GM18511 (cell line): ENCODE measurements at regions not wholly inside any gene's neighbourhood (a gene's known extent, or its start where the extent isn't known, plus 50 kb on each side); places are given as distances from the start of the nearest gene placed in this dataset.
A peak's percentile ranks its signal among the peaks of the same experiment; 100 is the strongest.
"Not testable (repeated sequence)": the region's sequence is repeated elsewhere in the genome, so short reads cannot be mapped to it uniquely, and the experiment has no call there.

Experiments
- ATAC-seq: cut with Tn5 transposase; IDR thresholded peaks from one replicate; pipeline ENCODE4 v1.9.1; 2021; ENCODE audit warnings: mild to moderate bottlenecking, moderate library complexity; ENCODE audit not compliant: unreplicated experiment

- ATAC-seq: no peak
These were observed 52.7 kb upstream of the LARP1 start for GRCh38 chr5:154702477-154702876.

DNA sequence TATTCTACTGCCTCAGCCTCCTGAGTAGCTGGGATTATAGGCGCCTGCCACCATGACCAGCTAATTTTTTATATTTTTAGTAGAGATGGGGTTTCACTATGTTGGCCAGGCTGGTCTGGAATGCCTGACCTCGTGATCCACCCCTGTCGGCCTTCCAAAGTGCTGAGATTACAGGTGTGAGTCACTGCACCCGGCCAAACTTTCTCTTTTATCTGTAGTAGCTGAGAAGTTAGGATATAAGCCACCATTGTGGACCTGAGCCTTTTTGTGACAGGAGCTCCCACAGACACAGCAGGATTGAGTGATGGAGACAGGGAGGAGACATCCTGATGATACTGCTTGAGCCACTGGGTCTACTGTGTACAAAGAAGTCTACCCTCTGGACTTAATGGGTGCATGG lies 53.5 kb upstream of the LARP1 start:
- ATAC-seq: not testable (repeated sequence)

DNA sequence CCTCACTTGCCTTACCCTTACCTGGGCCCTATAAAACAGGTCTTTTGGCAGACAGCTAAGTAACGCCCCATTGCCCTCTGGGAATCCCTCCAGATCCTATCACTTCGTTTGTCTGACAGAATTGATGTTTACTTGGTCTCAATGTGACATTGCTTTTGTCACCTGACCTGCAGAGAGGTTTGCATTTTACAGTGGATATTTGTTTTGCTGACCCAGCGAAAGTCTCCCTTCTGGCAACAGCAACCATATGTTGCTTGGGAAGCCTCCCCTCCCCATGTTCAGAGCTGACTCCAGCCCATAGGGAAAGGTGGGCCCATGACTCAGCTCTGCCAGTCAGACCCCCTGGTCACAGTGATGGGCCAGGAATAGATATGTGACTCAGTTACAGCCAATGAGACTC lies 54.0 kb upstream of the LARP1 start:
- no peak for ATAC-seq

GRCh38 chr5:154700289-154700928 lies 54.8 kb upstream of the LARP1 start:
- ATAC-seq: not testable (repeated sequence)

GRCh38 chr5:154698763-154699162 lies 56.4 kb upstream of the LARP1 start:
- no peak for ATAC-seq

GRCh38 chr5:154697371-154697770 lies 57.8 kb upstream of the LARP1 start:
- ATAC-seq: no peak

DNA sequence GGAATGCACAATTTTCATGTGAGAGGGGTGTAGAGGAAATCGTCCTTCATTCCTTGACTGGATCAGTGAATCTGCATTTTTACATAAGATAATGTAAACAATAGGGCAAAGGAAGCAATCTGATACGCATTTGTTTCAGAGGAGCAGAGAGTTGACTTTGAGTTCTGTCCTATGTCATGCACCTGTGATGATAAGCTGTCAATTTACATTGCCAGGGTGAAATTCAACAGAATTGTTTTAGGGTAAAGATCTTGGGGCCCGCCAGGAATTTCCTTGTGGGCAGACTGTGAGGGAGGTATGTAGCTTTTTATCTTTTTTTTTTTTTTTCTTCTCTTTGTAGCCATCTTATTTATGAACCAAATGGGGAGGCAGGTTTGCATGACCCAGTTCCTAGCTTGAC lies 58.3 kb upstream of the LARP1 start:
- no peak for ATAC-seq

DNA sequence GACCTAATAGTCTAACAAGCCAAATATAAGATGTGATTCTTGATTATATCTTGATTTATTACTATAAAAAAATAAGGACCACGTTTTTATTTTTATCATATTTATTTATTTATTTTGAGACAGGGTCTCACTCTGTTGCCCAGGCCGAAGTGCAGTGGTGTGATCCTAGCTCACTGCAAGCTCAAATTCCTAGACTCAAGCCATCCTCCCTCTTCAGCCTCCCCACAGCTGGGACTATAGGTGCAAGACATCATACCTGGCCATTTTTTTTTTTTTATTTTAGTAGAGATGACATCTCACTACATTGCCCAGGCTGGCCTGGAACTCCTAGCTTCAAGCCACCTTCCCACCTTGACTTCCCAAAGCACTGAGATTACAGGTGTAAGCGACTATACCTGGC lies 61.0 kb upstream of the LARP1 start:
- no peak for ATAC-seq

DNA sequence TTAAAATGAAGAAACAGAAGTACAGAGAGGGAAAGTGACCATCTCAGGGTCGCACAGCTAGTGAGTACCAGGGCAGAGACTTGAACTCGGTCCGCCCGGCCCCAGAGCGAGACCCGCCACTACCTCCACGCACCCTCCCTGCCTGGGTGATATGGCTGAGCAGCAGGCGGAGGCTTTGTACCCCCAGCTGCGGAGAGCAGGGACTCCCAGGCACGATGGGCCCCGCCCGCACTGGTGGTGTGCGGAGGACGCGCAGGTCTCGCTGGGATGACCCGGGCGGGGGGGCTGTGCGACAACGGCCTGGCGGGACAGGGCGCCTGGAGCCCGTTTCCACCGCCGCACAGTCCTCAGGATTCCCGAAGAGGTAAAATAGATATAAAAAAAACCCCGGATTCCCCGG lies 64.7 kb upstream of the LARP1 start:
- no peak for ATAC-seq

DNA sequence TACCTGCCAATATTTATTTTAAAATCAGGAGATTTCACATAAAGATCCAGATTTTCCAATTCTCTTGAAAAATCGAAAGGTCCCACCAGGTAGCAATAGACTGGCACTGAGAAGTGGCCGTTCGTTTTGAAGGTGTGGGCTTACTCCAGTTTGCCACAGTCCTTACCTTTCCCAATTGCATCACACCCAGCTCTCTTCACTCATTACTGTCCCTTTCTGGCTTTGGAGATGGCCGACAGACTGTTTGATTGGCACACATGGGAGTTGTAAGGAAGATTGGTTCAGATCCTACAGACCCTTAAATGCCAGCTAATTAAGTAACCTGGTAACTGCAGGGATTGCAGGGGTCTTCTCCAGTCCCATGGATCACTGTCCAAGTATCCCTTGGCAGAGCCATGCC lies 68.7 kb upstream of the LARP1 start:
- ATAC-seq: no peak

- ATAC-seq: peak; percentile 74
These were observed 71.9 kb upstream of the LARP1 start for GRCh38 chr5:154683101-154683880.

DNA sequence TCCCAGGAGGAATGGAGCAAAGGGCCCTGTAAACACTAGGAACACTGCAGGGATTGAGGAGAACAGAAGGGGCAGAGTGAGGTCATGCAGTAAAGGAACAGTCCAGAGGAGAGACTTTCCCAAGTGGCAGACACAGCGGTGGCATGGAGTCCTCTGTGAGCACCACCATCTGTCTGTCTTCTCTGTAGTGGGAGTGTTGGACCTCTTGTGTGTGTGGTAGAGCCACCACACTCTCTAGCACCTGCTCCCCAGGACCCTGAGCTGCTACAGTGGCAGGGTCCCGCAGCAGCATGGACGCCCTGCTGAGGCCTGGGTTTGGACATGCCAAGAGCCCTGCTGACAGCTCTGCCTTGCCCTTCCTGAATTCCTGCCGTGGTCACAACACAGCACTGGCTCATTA lies 75.7 kb upstream of the LARP1 start:
- no peak for ATAC-seq

DNA sequence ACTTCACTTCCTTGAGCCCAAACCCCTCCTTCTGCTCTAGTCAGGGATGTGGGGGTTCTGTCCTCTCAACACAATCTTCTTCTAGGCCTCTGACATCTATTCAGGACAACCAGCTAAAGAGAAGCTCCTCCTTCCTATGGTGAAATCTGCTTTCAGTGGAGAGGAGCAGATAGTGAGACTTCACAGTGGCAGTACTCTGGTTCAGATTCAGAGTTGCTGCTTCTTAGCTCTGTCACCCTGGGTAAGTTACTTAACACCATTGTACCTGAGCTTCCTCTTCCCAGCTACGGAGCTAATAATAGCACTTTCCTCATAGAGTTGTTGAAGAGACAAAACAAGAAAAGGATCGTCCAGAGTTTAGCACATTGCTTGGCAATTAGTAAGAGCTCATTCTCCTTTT lies 77.3 kb upstream of the LARP1 start:
- no peak for ATAC-seq

GRCh38 chr5:154676508-154676907 lies 78.7 kb upstream of the LARP1 start:
- ATAC-seq: no peak

DNA sequence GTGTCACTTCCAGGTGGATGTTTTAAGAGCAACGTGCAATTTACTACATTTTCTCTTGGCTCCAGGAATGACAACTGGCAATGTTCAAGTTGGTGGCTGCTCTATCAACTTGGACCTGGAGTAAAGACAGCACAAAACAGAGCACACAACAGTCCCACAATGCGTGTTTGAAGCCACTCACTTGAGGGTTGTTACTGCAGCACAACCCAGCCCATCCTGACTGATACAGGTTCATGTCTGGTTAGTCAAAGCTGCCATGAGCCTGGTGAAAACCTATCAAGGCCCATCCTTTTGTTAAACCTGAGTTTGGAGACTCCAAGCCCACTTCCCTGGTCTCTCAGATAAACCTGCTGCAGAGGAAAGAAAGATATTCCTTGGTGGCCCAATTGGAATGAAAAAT lies 81.1 kb upstream of the LARP1 start:
- no peak for ATAC-seq

DNA sequence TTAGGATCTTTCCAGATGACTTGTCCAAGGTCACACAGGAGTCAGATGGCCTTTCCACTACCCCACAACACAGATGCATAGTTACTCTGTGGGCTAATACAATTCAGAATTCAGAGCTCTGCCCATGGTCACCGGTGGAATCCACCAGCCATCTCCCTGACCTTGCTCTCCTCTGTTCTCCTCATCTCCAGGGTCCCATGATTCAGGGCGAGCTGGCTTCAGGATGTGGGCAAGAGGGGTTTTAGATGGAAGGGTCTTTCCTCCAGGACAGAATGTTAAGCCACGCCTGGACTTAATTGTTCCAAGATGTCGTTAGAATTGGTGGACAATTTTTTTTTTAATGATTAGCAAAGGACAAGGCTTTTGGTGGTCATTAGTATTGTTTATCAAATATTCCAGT lies 81.7 kb upstream of the LARP1 start:
- ATAC-seq: no peak

GRCh38 chr5:154669913-154670312 lies 85.3 kb upstream of the LARP1 start:
- ATAC-seq: not testable (repeated sequence)

DNA sequence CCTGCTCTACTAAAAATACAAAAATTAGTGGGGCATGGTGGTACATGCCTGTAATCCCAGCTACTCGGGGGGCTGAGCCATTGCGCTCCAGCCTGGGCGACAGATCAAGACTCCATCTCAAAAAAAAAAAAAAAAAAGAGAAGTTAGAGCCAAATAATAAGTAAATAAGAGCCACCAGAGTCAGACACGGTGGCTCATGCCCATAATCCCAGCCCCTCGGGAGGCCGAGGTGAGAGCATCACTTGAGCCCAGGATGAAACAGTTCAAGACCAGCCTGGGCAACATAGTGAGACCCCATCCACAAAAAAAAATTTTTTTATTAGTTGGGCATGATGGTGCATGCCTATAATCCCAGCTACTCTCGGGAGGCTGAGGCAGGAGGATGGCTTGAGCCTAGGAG lies 85.8 kb upstream of the LARP1 start:
- ATAC-seq: no peak

- no peak for ATAC-seq
These were observed 90.3 kb upstream of the LARP1 start for GRCh38 chr5:154664869-154665268.

- ATAC-seq: no peak
These were observed 91.8 kb upstream of the LARP1 start for GRCh38 chr5:154663424-154663823.

GRCh38 chr5:154654486-154655371 lies 100.4 kb upstream of the LARP1 start:
- no peak for ATAC-seq
